IPS-20b (cell line): ENCODE measurements at regions not wholly inside any gene's neighbourhood (a gene's known extent, or its start where the extent isn't known, plus 50 kb on each side); places are given as distances from the start of the nearest gene placed in this dataset.
"Not testable (repeated sequence)": the region's sequence is repeated elsewhere in the genome, so short reads cannot be mapped to it uniquely, and the experiment has no call there.

Source experiments
- H3K27ac ChIP-seq: one replicate; pipeline ENCODE4 v1.5.1; 2013; ENCODE audit warnings: low read length
- H3K27me3 ChIP-seq: 2 replicates; pipeline ENCODE4 v1.6.1; 2013; ENCODE audit warnings: mild to moderate bottlenecking, low read length, inconsistent platforms; ENCODE audit not compliant: insufficient read depth
- H3K36me3 ChIP-seq: 2 replicates; pipeline ENCODE4 v1.6.1; 2013; ENCODE audit warnings: low read depth, mild to moderate bottlenecking, inconsistent platforms, low read length, moderate library complexity; ENCODE audit not compliant: insufficient read depth
- H3K4me1 ChIP-seq: 2 replicates; pipeline ENCODE4 v1.6.1; 2013; ENCODE audit warnings: mild to moderate bottlenecking, control low read depth, inconsistent platforms, low read length, moderate library complexity; ENCODE audit not compliant: insufficient read depth
- H3K4me3 ChIP-seq: 2 replicates; pipeline ENCODE4 v1.5.1; 2013; ENCODE audit warnings: mild to moderate bottlenecking, low read length, inconsistent platforms
- H3K9ac ChIP-seq: 2 replicates; pipeline ENCODE4 v1.6.1; 2013; ENCODE audit warnings: low read depth, mild to moderate bottlenecking, inconsistent platforms, low read length, moderate library complexity
- H3K9me3 ChIP-seq: 2 replicates; pipeline ENCODE4 v1.6.1; 2013; ENCODE audit warnings: mild to moderate bottlenecking, low read depth, low read length, inconsistent platforms; ENCODE audit not compliant: insufficient read depth

DNA sequence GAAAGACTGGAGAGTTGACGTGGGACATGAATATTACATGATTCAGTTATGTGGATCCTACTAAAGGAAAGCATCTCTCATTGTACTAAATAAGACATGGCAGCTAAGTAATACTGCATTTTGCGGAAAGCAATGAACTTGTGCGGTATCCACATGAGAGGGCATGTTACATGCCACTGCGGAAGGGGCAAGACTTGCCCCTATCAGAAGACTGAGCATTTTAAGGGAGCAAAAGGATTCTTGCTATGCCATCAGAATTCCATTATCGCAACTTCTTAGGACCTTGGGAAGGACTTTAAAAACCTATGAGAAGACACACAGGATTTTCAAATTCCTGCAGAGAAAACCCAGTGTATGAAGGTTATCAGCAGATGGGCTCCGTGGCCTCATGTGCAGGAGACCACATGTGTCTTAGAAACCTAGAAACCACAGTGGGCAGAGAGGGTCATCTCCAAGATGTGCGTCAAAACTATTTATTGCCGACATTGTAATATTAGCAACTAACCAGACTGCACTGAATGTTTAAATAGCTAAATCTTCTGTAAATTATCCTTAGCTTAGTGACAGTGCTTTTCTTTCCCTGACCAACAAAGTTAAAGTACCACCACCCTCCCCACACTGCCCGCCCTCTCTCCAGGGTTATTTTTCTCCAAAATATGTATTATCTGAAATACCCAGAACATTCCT, 457.7 kb downstream of the ICE1 start:
- no peaks in the 10 kb centered on the region for H3K4me1 ChIP-seq
- H3K9ac ChIP-seq, result no peak overlapping the region
- no peaks in the 10 kb centered on the region for H3K27me3 ChIP-seq
- H3K36me3 ChIP-seq, result no peaks in the 10 kb centered on the region
- no peak overlapping the region for H3K4me3 ChIP-seq
- no peaks in the 10 kb centered on the region for H3K9me3 ChIP-seq
- no peak overlapping the region for H3K27ac ChIP-seq

DNA sequence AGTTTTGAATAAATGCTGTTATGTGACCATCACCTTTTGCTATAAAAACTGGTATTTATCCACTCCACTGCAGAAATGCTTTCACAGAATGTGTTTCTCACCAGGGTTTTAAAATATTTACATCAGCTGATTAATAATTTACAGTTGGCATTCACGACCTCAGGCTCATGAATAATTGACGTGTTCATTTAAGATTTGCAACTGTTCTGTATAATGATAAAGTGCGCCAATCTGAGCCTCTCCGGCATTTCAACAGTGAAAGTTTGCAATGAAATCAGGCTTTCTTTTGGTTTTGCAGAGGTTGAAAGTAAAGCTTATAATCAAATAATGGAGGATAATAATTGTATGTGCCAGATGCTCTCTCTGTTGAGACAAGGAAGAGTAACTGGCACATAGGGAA, 434.9 kb downstream of the ICE1 start:
- no peaks in the 10 kb centered on the region for H3K4me1 ChIP-seq

DNA sequence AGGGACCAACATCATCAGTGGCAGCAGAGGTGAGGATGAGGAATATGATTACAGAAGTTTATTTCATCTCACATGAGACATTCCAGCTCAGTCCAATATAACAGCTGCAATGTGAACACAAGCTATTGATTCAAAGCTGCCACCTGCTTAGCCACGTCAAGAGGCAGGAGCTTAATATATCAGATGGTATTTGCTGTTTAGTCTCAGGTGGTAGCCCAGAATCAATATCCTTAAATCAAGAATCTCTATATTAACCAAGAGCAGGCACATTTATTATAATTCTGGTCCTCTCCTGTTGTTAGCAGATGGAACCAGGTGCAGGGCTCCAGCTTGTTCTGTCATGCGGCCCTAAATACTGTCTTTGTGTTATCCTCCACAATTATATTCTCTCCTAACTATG, 431.6 kb downstream of the ICE1 start:
- Histone ChIP-seq H3K4me3 (no peak overlapping the region), H3K27me3 (no peaks in the 10 kb centered on the region), H3K36me3 (no peaks in the 10 kb centered on the region), H3K9ac (no peak overlapping the region), H3K27ac (no peak overlapping the region), H3K4me1 (no peaks in the 10 kb centered on the region), H3K9me3 (no peaks in the 10 kb centered on the region)

More for the DNA sequence above, 434.9 kb downstream of the ICE1 start:
- Histone ChIP-seq H3K27me3 (no peaks in the 10 kb centered on the region), H3K4me3 (no peak overlapping the region), H3K9ac (no peak overlapping the region), H3K9me3 (no peaks in the 10 kb centered on the region), H3K36me3 (no peaks in the 10 kb centered on the region), H3K27ac (no peak overlapping the region)

DNA sequence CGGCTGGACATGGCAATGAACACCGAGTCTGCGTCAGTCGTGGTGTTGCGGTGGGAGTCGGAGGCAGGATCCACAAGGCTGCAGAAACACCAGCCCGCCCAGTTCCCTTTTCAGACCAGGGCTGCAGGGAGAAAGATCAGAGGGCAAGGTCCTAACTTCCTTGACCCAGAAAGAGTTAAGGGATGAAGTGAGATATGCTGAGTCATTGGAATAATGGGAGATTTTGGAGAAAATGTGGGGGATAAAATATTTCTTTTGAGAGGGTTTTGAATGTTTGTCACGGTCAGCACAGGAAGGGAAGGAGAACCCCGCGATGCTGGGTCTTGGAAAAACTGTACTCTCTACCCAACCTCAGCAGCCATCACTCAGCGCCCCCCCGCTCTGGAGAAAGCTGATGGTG, 416.0 kb downstream of the ICE1 start:
- no peak overlapping the region for H3K4me3 ChIP-seq
- H3K27ac ChIP-seq, result no peak overlapping the region
- no peaks in the 10 kb centered on the region for H3K9me3 ChIP-seq
- no peaks in the 10 kb centered on the region for H3K4me1 ChIP-seq
- no peaks in the 10 kb centered on the region for H3K36me3 ChIP-seq
- no peak overlapping the region for H3K9ac ChIP-seq
- H3K27me3 ChIP-seq, result no peaks in the 10 kb centered on the region

DNA sequence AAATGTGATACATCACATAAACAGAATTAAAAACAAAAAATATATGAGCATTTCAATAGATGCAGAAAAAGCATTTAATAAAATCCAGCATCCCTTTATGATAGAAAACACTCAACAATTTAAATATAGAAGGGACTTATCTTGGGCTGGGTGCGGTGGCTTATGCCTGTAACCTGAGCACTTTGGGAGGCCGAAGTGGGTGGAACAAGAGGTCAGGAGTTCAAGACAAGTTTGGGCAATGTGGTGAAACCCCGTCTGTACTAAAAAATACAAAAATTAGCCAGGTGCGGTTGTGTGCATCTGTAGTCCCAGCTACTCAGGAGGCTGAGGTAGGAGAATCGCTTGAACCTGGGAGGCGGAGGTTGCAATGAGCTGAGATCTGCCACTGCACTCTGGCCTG, 409.1 kb downstream of the ICE1 start:
- not testable (repeated sequence) for H3K4me1 ChIP-seq, H3K27ac ChIP-seq, H3K27me3 ChIP-seq, H3K36me3 ChIP-seq, H3K9ac ChIP-seq, H3K4me3 ChIP-seq, H3K9me3 ChIP-seq

DNA sequence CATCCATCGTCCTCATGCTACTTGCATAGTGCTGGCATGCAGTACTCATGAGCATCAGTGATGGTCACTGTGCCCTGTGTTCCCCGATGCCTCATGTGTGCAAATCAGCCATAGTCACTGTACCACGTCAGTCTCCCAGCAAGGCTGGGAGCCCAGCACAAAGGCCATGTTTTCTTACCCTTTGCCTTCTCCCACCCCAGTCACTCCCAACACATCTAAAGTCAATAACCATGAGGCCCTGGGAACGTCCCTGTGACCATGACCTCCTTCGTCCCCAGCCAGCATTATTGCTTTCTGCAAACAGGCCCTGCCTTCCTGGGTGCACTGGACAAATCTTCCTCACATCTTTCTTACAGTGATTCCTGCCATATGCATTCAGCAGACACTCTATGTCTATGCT, 406.1 kb downstream of the ICE1 start:
- Histone ChIP-seq H3K4me3 (no peak overlapping the region), H3K27me3 (no peaks in the 10 kb centered on the region), H3K27ac (no peak overlapping the region), H3K9ac (no peak overlapping the region), H3K9me3 (no peaks in the 10 kb centered on the region), H3K4me1 (no peaks in the 10 kb centered on the region; the same call in 1 of the 2 replicates), H3K36me3 (no peaks in the 10 kb centered on the region)

DNA sequence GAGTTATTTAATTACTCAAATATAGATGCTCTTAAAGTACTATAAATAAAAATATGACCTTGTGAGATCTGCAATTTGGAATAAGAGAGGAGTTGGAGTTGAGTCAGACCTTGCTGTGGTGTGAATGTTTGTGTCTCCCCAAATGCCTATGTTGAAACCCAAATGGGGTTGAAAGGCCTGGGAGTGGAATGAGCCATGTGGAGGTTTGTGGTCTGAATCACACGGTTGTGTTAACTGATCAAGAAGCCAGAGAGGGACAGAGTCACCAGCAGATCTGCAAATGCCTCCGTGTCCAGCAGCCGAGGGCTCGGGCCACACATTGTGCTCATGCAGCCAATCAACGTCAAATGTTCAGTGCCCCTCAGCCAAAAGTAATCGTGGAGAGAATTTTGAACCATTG, 404.4 kb downstream of the ICE1 start:
- Histone ChIP-seq H3K27ac (no peak overlapping the region), H3K4me3 (no peak overlapping the region), H3K9me3 (no peaks in the 10 kb centered on the region), H3K36me3 (no peaks in the 10 kb centered on the region), H3K27me3 (no peaks in the 10 kb centered on the region), H3K4me1 (no peaks in the 10 kb centered on the region; the same call in 1 of the 2 replicates), H3K9ac (no peak overlapping the region)

DNA sequence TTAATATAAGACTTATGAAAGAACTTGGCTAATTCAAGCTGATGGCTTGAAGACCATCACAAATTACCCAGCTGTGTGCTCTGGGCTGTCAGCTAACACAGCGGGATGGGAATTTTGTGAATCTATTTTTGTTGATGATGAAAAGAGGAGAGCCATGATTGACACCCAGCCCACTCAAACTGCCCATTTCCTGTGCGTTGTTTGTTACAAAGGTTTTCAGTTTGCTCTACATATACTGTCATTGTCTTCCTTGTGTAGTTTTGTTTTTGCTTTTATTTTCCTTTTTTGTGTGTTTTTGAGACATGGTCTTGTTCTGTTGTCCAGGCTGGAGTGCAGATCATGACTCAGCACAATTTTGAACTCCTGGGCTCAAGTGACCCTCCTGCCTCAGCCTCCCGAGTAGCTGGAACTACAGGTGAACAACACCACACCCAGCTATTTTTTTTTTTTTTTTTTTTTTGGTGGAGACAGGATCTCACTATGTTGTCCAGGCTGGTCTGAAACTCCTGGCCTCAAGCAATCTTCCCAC, 400.3 kb downstream of the ICE1 start:
- Histone ChIP-seq H3K9me3 (no peaks in the 10 kb centered on the region), H3K4me3 (no peak overlapping the region), H3K4me1 (no peaks in the 10 kb centered on the region), H3K9ac (no peak overlapping the region), H3K27me3 (no peaks in the 10 kb centered on the region), H3K27ac (no peak overlapping the region), H3K36me3 (no peaks in the 10 kb centered on the region)

DNA sequence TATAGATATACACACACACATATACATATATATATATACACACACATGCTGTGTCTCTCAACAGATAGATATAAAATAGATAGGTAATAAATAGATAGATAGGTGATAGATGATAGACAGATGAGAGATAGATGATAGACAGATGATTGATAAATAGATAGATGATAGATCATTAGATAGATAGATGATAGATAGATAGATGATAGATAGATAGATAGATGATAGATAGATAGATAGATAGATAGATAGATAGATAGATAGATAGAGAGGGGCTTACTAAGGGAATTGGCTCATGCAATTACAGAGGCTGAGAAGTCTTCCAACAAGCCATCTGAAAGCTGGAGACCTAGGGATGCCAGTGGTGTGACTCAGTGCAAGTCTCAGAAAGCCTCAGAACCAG, 394.5 kb downstream of the ICE1 start:
- Histone ChIP-seq H3K9ac (no peak overlapping the region), H3K4me1 (no peaks in the 10 kb centered on the region), H3K27me3 (no peaks in the 10 kb centered on the region), H3K4me3 (no peak overlapping the region), H3K36me3 (no peaks in the 10 kb centered on the region), H3K9me3 (no peaks in the 10 kb centered on the region), H3K27ac (no peak overlapping the region)

DNA sequence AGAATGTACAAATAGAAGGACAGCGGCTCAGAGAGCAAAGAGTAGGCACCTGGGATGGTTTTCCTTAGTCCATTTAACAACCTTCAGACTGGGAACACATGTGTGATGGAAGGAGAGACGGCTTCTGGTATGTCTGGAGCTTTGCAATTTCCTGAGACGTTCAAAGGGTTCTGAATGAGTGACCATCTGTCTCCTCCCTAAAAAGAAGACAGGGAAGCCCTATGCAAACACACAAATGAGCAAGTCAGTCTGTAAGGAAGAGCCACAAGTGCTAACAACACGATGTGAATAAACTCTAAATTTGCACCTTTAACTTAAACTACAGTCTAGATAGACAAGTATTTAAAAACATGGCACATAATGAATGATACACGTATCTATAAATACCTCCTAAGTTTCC, 391.0 kb downstream of the ICE1 start:
- H3K36me3 ChIP-seq, result no peaks in the 10 kb centered on the region
- no peaks in the 10 kb centered on the region for H3K9me3 ChIP-seq
- H3K27me3 ChIP-seq, result no peaks in the 10 kb centered on the region
- H3K27ac ChIP-seq, result no peak overlapping the region
- H3K9ac ChIP-seq, result no peak overlapping the region
- H3K4me3 ChIP-seq, result no peak overlapping the region
- H3K4me1 ChIP-seq, result no peaks in the 10 kb centered on the region

DNA sequence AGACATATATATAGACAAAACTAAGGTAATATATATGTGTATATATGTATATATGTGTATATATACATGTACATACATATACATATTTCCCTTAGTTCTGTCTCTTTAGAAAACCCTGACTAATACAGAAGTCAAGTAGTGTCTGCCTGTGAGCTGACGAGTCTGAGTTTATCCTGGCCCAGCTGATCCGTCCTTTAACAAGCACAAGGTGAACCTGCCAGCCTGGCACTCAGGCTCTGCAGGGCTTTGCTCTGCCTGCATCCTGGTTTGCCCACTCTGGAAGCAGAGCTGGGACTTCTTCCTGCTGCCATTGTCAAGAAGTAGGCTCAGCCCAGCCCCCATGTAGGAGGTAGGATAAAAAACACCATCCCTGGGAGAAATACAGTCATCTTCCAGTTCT, 388.0 kb downstream of the ICE1 start:
- H3K4me3 ChIP-seq, result no peak overlapping the region
- H3K36me3 ChIP-seq, result no peaks in the 10 kb centered on the region
- no peak overlapping the region for H3K27ac ChIP-seq
- H3K9me3 ChIP-seq, result no peaks in the 10 kb centered on the region
- no peak overlapping the region for H3K9ac ChIP-seq
- no peaks in the 10 kb centered on the region for H3K27me3 ChIP-seq
- H3K4me1 ChIP-seq, result no peaks in the 10 kb centered on the region

DNA sequence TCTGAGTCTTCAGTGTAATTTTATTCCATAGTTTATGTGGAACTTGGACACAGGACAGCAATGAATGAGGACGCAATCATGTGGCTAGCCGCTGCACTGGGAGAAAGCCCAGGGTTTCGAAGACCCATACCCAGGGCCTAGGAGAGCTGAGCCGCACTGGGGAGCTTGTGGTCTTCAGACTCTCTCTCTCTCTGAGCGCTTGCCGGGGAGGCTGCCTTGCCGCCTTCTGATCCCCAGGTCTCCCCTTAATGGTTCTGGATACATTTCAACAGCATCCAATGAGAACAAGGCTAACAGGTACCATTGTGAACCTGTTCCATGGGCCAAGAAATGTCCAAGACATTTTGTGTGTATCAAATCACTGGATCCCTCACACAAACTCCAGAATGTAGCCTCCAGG, 383.4 kb downstream of the ICE1 start:
- Histone ChIP-seq H3K9ac (no peak overlapping the region), H3K27me3 (no peaks in the 10 kb centered on the region), H3K4me3 (no peak overlapping the region), H3K9me3 (no peaks in the 10 kb centered on the region), H3K4me1 (no peaks in the 10 kb centered on the region), H3K27ac (no peak overlapping the region), H3K36me3 (no peaks in the 10 kb centered on the region)
